OCI-LY7 (cell line): ENCODE measurements at regions not wholly inside any gene's neighbourhood (a gene's known extent, or its start where the extent isn't known, plus 50 kb on each side); places are given as distances from the start of the nearest gene placed in this dataset.
"Not testable (repeated sequence)": the region's sequence is repeated elsewhere in the genome, so short reads cannot be mapped to it uniquely, and the experiment has no call there.

ENCODE experiments used
- CTCF ChIP-seq: fragments of 200-600 bp; sonication (generic); conservative IDR thresholded peaks from 2 replicates; pipeline ENCODE4 v1.5.1; 2014; ENCODE audit warnings: mild to moderate bottlenecking, antibody characterized with exemption, low read length, moderate library complexity, mixed read lengths
- EZH2phosphoT487 ChIP-seq: fragments of 200-600 bp; sonication (generic); IDR thresholded peaks from 2 replicates; pipeline ENCODE4 v1.6.1; 2018; ENCODE audit warnings: low read depth, borderline replicate concordance, mild to moderate bottlenecking, mixed run types, antibody characterized with exemption, low read length, moderate library complexity, mixed read lengths

GRCh38 chr10:45175520-45176118 is 139.8 kb downstream of the OR13A1 start:
- TF ChIP-seq CTCF, EZH2phosphoT487: not testable (repeated sequence)
